ENCODE measurements at regions not wholly inside any gene's neighbourhood (a gene's known extent, or its start where the extent isn't known, plus 50 kb on each side); places are given as distances from the start of the nearest gene placed in this dataset.

DNA sequence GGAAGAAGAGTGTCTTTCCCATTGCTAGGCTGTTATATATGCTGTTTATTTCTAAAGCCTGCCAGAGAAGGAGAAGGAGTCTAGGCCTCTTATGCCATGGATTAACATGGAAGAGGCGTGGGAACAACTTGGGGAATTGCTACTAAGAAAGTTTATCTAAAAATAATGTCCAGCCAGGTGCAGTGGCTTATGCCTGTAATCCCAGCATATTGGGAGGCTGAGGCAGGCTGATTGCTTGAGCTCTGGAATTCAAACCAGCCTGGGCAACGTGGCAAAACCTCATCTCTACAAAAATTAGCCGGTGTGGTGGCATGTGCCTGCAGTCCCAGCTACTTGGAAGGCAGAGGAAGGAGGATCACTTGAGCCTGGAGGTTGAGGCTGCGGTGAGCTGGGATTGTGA is 51.7 kb upstream of the ARPP19 start:
- Histone ChIP-seq H3K9me3 (ENCODE audit: insufficient read depth, low read depth) (no peaks in the 10 kb centered on the region), H3K4me1 (replicated peaks; ENCODE audit: insufficient read depth) (no peaks in the 10 kb centered on the region), H3K4me3 (no peak overlapping the region), H3K4me2 (no peak overlapping the region), H3K79me2 (ENCODE audit: low read depth) (no peaks in the 10 kb centered on the region), H4K20me1 (ENCODE audit: insufficient read depth) (no peaks in the 10 kb centered on the region), H3K36me3 (ENCODE audit: low read depth) (no peaks in the 10 kb centered on the region), H3K9me2 (ENCODE audit: insufficient read depth) (no peaks in the 10 kb centered on the region), H2AFZ (no peak overlapping the region), H3K27ac (no peak overlapping the region), H3F3A (ENCODE audit: insufficient read depth, low read depth) (no peaks in the 10 kb centered on the region), H3K27me3 (ENCODE audit: insufficient read depth, low read depth) (no peaks in the 10 kb centered on the region)
- no peak for TF ChIP-seq EZH2 (IDR thresholded peaks at IDR 0.05; ENCODE audit: low read depth)
- TF ChIP-seq, protein P1, sequence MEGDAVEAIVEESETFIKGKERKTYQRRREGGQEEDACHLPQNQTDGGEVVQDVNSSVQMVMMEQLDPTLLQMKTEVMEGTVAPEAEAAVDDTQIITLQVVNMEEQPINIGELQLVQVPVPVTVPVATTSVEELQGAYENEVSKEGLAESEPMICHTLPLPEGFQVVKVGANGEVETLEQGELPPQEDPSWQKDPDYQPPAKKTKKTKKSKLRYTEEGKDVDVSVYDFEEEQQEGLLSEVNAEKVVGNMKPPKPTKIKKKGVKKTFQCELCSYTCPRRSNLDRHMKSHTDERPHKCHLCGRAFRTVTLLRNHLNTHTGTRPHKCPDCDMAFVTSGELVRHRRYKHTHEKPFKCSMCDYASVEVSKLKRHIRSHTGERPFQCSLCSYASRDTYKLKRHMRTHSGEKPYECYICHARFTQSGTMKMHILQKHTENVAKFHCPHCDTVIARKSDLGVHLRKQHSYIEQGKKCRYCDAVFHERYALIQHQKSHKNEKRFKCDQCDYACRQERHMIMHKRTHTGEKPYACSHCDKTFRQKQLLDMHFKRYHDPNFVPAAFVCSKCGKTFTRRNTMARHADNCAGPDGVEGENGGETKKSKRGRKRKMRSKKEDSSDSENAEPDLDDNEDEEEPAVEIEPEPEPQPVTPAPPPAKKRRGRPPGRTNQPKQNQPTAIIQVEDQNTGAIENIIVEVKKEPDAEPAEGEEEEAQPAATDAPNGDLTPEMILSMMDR (conservative IDR thresholded peaks at IDR 0.05): no peak
- no peak for DNase-seq
- ChIA-PET CTCF (no interaction called here), POLR2A (ENCODE audit: unreplicated experiment) (no interaction called here)
- intact Hi-C loops (cut with micrococcal nuclease; ENCODE audit: unreplicated experiment): no loop called here
- no TSS peak for BruUV-seq (replicated peaks)
